Femur (tissue), 1 donor: ENCODE measurements at regions not wholly inside any gene's neighbourhood (a gene's known extent, or its start where the extent isn't known, plus 50 kb on each side); places are given as distances from the start of the nearest gene placed in this dataset.
A peak's percentile ranks its signal among the peaks of the same experiment; 100 is the strongest.

Experiments
- DNase-seq: peaks from one replicate; pipeline ENCODE4 v3.0.0-alpha.2; 2017

GRCh38 chr1:243943671-243944428, 93.8 kb upstream of the AKT3 start:
- DNase-seq, result no peak

- DNase-seq, result no peak
These were observed 92.4 kb upstream of the AKT3 start for GRCh38 chr1:243942196-243943150.

GRCh38 chr1:243940451-243940850, 90.4 kb upstream of the AKT3 start:
- DNase-seq, result no peak

GRCh38 chr1:243939167-243939848, 89.3 kb upstream of the AKT3 start:
- no peak for DNase-seq

- no peak for DNase-seq
These were observed 88.2 kb upstream of the AKT3 start for GRCh38 chr1:243938208-243938607.

GRCh38 chr1:243933495-243933894, 83.5 kb upstream of the AKT3 start:
- no peak for DNase-seq

GRCh38 chr1:243931957-243932356, 81.9 kb upstream of the AKT3 start:
- no peak for DNase-seq

- DNase-seq, result no peak
These were observed 81.0 kb upstream of the AKT3 start for GRCh38 chr1:243930822-243931671.

- no peak for DNase-seq
These were observed 77.3 kb upstream of the AKT3 start for GRCh38 chr1:243927381-243927780.

- no peak for DNase-seq
These were observed 76.8 kb upstream of the AKT3 start for GRCh38 chr1:243926803-243927245.

GRCh38 chr1:243926299-243926698, 76.3 kb upstream of the AKT3 start:
- DNase-seq, result no peak

- DNase-seq, result no peak
These were observed 74.7 kb upstream of the AKT3 start for GRCh38 chr1:243924588-243925349.

GRCh38 chr1:243924188-243924587, 74.1 kb upstream of the AKT3 start:
- no peak for DNase-seq

- no peak for DNase-seq
These were observed 73.5 kb upstream of the AKT3 start for GRCh38 chr1:243923292-243924171.

- no peak for DNase-seq
These were observed 71.1 kb upstream of the AKT3 start for GRCh38 chr1:243921111-243921510.

- DNase-seq, result no peak
These were observed 68.0 kb upstream of the AKT3 start for GRCh38 chr1:243917863-243918565.

- peak; percentile 66 for DNase-seq
These were observed 67.3 kb upstream of the AKT3 start for GRCh38 chr1:243917177-243917862.

- no peak for DNase-seq
These were observed 66.1 kb upstream of the AKT3 start for GRCh38 chr1:243916160-243916559.

- no peak for DNase-seq
These were observed 62.3 kb upstream of the AKT3 start for GRCh38 chr1:243912347-243912746.
